NAMALWA (cell line): ENCODE measurements at regions not wholly inside any gene's neighbourhood (a gene's known extent, or its start where the extent isn't known, plus 50 kb on each side); places are given as distances from the start of the nearest gene placed in this dataset.

ENCODE experiments used
- DNase-seq: peaks from one replicate; pipeline ENCODE4 v3.0.0-alpha.2; 2015; ENCODE audit warnings: low spot score

GRCh38 chr19:31092274-31092673 is 257.0 kb downstream of the TSHZ3 start:
- DNase-seq: no peak

- DNase-seq: no peak
These were observed 259.6 kb downstream of the TSHZ3 start for GRCh38 chr19:31089681-31090080.

- no peak for DNase-seq
These were observed 264.1 kb downstream of the TSHZ3 start for GRCh38 chr19:31085125-31085524.

GRCh38 chr19:31083105-31083504 is 266.1 kb downstream of the TSHZ3 start:
- DNase-seq: no peak

- DNase-seq: no peak
These were observed 274.0 kb downstream of the TSHZ3 start for GRCh38 chr19:31075146-31075655.

- DNase-seq: no peak
These were observed 274.8 kb downstream of the TSHZ3 start for GRCh38 chr19:31074199-31075125.

- no peak for DNase-seq
These were observed 275.6 kb downstream of the TSHZ3 start for GRCh38 chr19:31073485-31074198.

GRCh38 chr19:31072451-31072850 is 276.8 kb downstream of the TSHZ3 start:
- no peak for DNase-seq

- no peak for DNase-seq
These were observed 277.9 kb downstream of the TSHZ3 start for GRCh38 chr19:31071136-31071855.

- no peak for DNase-seq
These were observed 278.8 kb downstream of the TSHZ3 start for GRCh38 chr19:31070146-31071065.

GRCh38 chr19:31068268-31068667 is 281.0 kb downstream of the TSHZ3 start:
- DNase-seq: no peak

GRCh38 chr19:31066385-31066784 is 282.9 kb downstream of the TSHZ3 start:
- no peak for DNase-seq

GRCh38 chr19:31064491-31064890 is 284.7 kb downstream of the TSHZ3 start:
- no peak for DNase-seq

GRCh38 chr19:31058676-31059340 is 290.4 kb downstream of the TSHZ3 start:
- DNase-seq: no peak

GRCh38 chr19:31057476-31057875 is 291.8 kb downstream of the TSHZ3 start:
- no peak for DNase-seq

- DNase-seq: no peak
These were observed 293.8 kb downstream of the TSHZ3 start for GRCh38 chr19:31055454-31055853.

GRCh38 chr19:31054430-31054829 is 294.8 kb downstream of the TSHZ3 start:
- DNase-seq: peak; percentile 54

GRCh38 chr19:31049431-31049830 is 299.8 kb downstream of the TSHZ3 start:
- no peak for DNase-seq

- no peak for DNase-seq
These were observed 303.2 kb downstream of the TSHZ3 start for GRCh38 chr19:31046024-31046423.

GRCh38 chr19:31041461-31041860 is 307.8 kb downstream of the TSHZ3 start:
- no peak for DNase-seq

- no peak for DNase-seq
These were observed 310.1 kb downstream of the TSHZ3 start for GRCh38 chr19:31039151-31039550.
